ENCODE measurements at regions not wholly inside any gene's neighbourhood (a gene's known extent, or its start where the extent isn't known, plus 50 kb on each side); places are given as distances from the start of the nearest gene placed in this dataset.
"Not testable (repeated sequence)": the region's sequence is repeated elsewhere in the genome, so short reads cannot be mapped to it uniquely, and the experiment has no call there.

DNA sequence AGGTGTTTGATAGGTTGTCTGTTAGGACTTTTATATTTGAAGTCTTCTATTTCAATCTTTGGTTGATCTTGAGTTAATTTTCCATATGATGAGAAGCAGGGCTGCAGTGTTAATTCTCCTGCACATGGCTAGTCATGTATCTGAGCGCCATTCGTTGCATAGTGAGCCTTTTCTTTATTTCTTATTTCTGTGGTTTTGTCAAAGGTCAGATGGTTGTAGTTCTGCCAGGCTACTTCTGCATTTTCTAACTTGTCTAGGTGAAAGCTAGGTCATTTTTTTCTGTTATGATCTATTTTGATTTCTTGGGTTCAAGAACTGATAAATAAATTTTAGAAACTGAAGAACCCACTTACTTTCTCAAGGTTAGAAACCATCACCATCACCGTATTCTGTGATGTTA, 56.7 kb downstream of the CCDC74A start:
- TF ChIP-seq, protein P1, sequence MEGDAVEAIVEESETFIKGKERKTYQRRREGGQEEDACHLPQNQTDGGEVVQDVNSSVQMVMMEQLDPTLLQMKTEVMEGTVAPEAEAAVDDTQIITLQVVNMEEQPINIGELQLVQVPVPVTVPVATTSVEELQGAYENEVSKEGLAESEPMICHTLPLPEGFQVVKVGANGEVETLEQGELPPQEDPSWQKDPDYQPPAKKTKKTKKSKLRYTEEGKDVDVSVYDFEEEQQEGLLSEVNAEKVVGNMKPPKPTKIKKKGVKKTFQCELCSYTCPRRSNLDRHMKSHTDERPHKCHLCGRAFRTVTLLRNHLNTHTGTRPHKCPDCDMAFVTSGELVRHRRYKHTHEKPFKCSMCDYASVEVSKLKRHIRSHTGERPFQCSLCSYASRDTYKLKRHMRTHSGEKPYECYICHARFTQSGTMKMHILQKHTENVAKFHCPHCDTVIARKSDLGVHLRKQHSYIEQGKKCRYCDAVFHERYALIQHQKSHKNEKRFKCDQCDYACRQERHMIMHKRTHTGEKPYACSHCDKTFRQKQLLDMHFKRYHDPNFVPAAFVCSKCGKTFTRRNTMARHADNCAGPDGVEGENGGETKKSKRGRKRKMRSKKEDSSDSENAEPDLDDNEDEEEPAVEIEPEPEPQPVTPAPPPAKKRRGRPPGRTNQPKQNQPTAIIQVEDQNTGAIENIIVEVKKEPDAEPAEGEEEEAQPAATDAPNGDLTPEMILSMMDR (IDR thresholded peaks at IDR 0.05; ENCODE audit: borderline replicate concordance, insufficient read depth, low read depth, low read length) = no peak
- no peak overlapping the region for H3K4me3 ChIP-seq (ENCODE audit: low read depth, low read length)

DNA sequence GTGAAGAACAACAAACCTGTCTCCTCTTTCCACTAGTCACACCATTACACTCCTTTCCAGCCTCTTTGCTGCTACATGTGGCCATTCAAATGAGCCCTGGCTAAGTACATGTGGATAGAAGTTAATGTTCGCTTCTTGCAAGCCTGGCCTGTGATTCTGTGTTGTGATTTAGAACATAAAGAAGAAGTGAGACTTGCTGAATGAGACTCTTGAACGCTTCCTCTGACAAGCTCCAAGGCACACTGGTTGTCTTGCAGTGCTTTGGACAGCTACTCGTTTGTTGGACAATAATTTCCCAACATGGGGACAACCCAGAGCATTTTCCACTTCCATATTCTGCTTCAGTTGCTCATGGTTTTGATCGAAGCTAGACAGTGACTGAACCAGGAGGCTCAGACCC, 57.3 kb downstream of the CCDC74A start:
- TF ChIP-seq, protein P1 (IDR thresholded peaks at IDR 0.05; ENCODE audit: borderline replicate concordance, insufficient read depth, low read depth, low read length) = no peak
- no peak overlapping the region for H3K4me3 ChIP-seq (ENCODE audit: low read depth, low read length)

DNA sequence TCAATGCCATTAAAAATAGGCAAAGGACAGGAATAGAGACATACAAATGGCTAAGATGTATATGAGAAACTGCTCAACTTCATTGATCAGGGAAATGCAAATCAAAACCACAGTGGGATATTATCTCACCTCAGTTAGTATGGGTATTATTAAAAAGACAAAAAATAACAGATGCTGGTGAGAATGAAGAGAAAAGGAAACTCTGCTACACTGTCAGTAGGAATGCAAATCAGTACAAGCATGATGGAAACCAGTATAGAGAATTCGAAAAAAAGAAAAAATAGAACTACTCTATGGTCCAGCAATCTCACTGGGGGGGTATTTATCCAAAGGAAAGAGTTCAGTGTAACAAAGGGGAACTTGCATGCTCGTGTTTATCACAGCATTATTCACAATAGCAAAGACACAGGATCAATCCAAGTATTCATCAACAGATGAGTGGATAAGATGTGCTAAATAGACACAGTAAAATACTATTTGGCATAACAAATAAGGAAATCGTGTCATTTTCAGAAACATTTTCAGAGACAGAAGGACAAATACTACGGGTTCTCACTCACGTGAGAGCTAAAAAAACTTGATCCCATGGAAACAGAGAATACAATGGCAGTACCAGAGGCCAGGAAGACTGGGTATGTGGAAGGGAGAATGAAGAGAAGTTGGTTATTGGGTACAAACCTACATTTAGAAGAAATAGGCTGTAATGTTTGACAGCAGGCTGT, 60.6 kb downstream of the CCDC74A start:
- TF ChIP-seq, protein P1 (IDR thresholded peaks at IDR 0.05; ENCODE audit: borderline replicate concordance, insufficient read depth, low read depth, low read length) = no peak
- H3K4me3 ChIP-seq (ENCODE audit: low read depth, low read length) = no peak overlapping the region

DNA sequence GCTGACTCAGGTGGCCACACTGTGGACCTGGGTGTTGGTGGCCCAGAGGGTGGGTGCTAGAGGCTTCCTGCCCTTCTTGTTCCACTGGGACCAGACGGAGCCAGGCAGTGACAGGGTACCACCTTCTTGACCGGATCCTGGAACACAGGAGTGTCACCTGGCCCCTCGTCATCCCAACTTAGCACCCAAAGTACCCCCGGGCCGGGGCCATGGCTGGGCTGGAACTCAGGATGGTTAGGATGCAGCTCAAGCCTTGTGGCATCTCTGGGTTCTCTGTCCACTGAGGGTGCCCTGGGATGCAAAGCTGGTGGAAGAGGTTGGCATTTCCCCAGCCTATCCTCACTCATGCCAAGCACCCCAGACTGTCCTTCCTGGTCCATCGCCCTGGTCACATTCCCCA, 61.4 kb downstream of the CCDC74A start:
- not testable (repeated sequence) for H3K4me3 ChIP-seq (ENCODE audit: low read depth, low read length)

DNA sequence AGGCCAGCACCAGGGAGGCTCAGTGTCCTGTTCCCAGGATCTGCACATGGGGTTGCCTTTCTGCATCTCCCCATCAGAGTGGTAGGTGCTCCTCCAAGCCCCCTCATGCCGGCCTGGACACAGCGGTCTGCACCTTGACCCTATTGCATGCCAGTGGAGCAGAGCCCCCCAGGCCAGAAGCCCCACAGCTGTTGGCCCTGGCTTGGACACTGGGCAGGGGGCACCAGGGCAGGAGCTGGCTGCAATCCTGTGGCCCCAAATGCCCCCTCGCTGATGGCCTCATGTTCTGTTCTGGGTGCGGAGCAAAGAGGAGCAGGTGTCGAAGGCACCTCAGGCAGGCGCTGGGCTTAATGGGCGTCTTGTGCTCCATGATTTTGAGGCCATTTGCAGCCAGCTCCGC, 62.7 kb downstream of the CCDC74A start:
- no peak overlapping the region for H3K4me3 ChIP-seq (ENCODE audit: low read depth, low read length)
- TF ChIP-seq, protein P1 (IDR thresholded peaks at IDR 0.05; ENCODE audit: borderline replicate concordance, insufficient read depth, low read depth, low read length) = no peak

DNA sequence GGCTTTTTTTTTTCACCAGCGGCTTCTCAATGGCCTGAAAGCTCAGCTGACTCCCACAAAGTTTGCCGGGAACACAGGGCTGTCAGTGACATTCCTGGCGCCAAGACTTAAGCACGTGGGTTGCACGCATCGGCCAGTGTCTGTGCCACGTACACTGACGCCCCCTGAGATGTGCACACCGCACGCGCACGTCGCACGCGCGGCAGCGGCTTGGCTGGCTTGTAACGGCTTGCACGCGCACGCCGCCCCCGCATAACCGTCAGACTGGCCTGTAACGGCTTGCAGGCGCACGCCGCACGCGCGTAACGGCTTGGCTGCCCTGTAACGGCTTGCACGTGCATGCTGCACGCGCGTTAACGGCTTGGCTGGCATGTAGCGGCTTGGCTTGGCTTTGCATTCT, 63.2 kb downstream of the CCDC74A start:
- TF ChIP-seq, protein P1 (IDR thresholded peaks at IDR 0.05; ENCODE audit: borderline replicate concordance, insufficient read depth, low read depth, low read length) = no peak

DNA sequence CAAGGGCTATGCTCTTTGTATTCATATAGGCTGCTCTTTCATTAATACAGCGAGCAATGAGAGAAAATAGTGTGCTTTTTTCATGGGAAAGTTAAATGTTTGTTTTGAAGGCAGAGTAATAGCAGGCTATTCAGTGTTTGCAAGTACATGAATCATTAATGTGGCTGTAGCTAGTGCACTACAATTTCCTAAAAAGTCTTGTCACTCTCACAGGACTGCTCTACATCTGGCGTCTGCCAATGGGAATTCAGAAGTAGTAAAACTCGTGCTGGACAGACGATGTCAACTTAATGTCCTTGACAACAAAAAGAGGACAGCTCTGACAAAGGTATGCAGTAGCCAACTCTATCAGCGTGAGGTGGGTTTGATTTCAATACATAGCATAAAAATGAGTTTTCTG, 68.9 kb downstream of the CCDC74A start:
- H3K4me3 ChIP-seq (ENCODE audit: low read depth, low read length) = not testable (repeated sequence)

More for the DNA sequence above, 63.2 kb downstream of the CCDC74A start:
- no peak overlapping the region for H3K4me3 ChIP-seq (ENCODE audit: low read depth, low read length)

DNA sequence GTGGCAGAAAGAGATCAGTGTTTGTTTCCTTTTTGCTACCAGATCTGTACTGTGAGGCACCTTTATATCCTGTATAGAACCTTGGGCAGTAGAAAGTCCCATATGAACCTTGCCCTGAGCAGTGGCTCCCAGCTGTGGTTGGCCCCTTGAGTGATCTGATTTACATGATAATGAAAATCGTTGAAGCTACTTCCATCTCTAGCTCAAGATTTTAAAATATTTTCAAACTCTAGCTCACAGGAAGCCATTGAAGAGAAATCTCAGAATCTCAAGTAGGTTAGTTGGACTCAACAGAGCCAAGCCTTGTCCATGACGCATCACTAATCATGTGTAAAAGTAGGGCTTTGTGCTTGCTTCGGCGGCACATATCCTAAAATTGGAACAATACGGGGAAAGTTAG, 74.8 kb downstream of the CCDC74A start:
- not testable (repeated sequence) for H3K4me3 ChIP-seq (ENCODE audit: low read depth, low read length)

DNA sequence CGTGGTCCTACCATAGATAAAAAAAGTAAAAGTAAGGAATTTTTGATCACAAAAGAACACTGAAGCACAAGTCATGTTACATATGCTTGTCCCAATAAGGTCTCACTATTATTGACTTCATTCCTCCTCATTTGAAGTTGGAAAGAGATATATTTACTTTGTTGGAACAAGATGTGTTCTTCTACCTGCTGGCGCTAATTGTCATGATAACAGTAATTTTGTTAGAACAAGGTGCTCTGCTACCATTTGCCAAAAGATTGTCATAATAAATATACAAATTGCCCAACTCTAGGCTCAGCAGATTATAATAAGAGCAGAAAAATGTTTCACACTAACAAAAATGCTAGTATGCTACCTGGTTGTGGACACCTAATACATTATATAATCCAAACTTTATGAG, 77.0 kb downstream of the CCDC74A start:
- not testable (repeated sequence) for H3K4me3 ChIP-seq (ENCODE audit: low read depth, low read length)

DNA sequence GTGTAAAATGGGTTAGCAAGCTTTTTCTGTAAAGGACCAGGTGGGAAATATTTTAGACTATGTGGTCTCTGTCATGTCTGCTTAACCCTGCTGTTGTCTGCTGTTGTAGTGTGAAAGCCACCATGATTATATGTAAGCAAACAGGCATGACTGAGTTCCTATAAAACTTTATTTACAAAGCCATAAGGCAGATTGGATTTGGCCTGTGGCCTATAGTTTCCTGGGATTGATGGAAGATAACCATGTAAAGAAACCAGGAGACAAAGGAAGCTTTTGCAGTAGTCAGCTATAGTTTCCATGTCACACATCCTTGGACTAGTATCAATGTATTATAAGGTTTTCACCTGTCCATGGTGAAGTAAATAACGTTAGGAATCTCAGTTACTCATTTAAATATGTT, 78.7 kb downstream of the CCDC74A start:
- H3K4me3 ChIP-seq (ENCODE audit: low read depth, low read length) = not testable (repeated sequence)

DNA sequence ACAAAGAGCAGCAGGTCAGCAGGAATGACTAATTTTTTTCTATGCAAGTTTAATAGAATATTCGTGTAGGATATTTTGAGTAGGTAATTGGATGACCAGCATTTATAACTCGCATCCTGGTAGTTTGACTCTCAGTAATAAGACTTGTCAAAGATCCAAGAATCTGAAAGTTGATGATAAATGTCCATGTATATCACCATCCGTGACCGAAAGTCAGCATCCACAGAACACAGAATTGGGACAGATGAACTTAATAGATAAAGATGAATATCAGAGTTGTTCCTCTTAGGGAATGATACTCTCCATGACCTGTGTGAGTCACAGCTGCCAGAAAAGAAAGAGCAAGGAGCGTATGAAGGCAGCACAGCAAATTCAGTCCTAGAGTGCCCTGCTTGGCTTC, 79.4 kb downstream of the CCDC74A start:
- not testable (repeated sequence) for H3K4me3 ChIP-seq (ENCODE audit: low read depth, low read length)

DNA sequence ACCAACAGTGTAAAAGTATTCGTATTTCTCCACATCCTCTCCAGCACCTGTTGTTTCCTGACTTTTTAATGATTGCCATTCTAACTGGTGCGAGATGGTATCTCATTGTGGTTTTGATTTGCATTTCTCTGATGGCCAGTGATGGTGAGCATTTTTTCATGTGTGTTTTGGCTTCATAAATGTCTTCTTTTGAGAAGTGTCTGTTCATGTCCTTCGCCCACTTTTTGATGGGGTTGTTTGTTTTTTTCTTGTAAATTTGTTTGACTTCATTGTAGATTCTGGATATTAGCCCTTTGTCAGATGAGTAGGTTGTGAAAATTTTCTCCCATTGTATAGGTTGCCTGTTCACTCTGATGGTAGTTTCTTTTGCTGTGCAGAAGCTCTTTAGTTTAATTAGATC, 86.9 kb downstream of the CCDC74A start:
- not testable (repeated sequence) for H3K4me3 ChIP-seq (ENCODE audit: low read depth, low read length)

DNA sequence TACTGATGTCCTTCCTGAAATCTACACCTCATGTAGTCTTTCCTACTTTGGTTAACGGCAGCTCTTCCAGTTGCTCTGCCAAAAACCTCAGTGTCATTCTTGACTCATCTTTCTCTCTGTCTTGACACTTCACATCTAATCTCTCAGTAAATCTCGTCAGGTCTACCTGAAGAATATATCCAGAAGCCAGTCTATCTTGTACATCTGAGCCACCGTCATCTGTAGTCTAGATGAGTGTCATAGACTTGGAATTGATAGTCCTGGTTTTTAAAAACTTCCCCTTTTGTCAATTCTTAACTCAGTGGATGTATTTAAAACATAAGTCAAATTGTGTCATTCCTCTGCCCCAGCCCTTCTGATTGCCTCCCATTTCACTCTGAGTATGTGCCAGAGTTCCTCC, 90.6 kb downstream of the CCDC74A start:
- not testable (repeated sequence) for H3K4me3 ChIP-seq (ENCODE audit: low read depth, low read length)

DNA sequence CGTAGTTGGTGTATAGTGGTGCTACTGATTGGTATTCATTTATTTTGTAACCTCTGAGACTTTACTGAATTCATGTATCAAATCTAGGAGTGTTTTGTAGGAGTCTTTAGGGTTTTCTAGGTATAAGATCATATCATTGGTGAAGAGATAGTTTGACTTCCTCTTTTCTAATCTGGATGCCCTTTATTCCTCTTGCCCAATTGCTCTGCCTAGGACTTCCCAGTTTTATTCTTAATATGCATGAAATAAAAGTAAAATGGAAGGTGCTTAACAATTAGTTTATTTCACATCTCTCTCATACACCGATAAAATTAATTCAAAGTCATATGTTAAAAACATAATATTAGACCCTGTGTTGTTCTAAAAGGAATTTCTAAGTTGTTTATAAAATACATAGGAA, 95.2 kb downstream of the CCDC74A start:
- not testable (repeated sequence) for H3K4me3 ChIP-seq (ENCODE audit: low read depth, low read length)

DNA sequence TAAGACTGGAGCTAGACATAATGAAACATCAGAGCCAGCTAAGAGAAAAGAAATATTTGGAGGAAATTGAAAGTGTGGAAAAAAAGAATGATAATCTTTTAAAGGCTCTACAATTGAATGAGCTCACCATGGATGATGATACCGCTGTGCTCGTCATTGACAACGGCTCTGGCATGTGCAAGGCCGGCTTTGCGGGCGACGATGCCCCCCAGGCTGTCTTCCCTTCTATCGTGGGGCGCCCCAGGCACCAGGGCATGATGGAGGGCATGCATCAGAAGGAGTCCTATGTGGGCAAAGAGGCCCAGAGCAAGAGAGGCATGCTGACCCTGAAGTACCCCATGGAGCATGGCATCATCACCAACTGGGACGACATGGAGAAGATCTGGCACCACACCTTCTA, 98.3 kb downstream of the CCDC74A start:
- not testable (repeated sequence) for H3K4me3 ChIP-seq (ENCODE audit: low read depth, low read length)
